ENCODE measurements at regions not wholly inside any gene's neighbourhood (a gene's known extent, or its start where the extent isn't known, plus 50 kb on each side); places are given as distances from the start of the nearest gene placed in this dataset.

- no peak for TF ChIP-seq CTCF (IDR thresholded peaks at IDR 0.05)
- no peak for TF ChIP-seq POLR2A (IDR thresholded peaks at IDR 0.05)
- TF ChIP-seq EP300 (IDR thresholded peaks at IDR 0.05), result no peak
- no peak for TF ChIP-seq POLR2AphosphoS5 (IDR thresholded peaks at IDR 0.05)
Observed at GRCh38 chr9:106441283-106441682, 421.7 kb upstream of the ZNF462 start.
